Neuronal stem cell (in vitro differentiated cells): ENCODE measurements at regions not wholly inside any gene's neighbourhood (a gene's known extent, or its start where the extent isn't known, plus 50 kb on each side); places are given as distances from the start of the nearest gene placed in this dataset.
"Not testable (repeated sequence)": the region's sequence is repeated elsewhere in the genome, so short reads cannot be mapped to it uniquely, and the experiment has no call there.

Experiments
- DNase-seq: peaks from one replicate; pipeline ENCODE4 v3.0.0-alpha.2; 2013; ENCODE audit warnings: low spot score
- H2AFZ ChIP-seq: one replicate; pipeline ENCODE4 v1.6.1; 2013; ENCODE audit warnings: mild to moderate bottlenecking, low read length, inconsistent platforms
- H2AK5ac ChIP-seq: 2 replicates; pipeline ENCODE4 v1.6.1; 2013; ENCODE audit warnings: low read depth, mild to moderate bottlenecking, inconsistent platforms, low read length, moderate library complexity, mixed read lengths
- H2BK120ac ChIP-seq: 2 replicates; pipeline ENCODE4 v1.6.1; 2013; ENCODE audit warnings: low read depth, mild to moderate bottlenecking, inconsistent platforms, low read length, moderate library complexity, mixed read lengths
- H2BK12ac ChIP-seq: one replicate; pipeline ENCODE4 v1.6.1; 2013; ENCODE audit warnings: low read length, inconsistent platforms
- H2BK15ac ChIP-seq: 2 replicates; pipeline ENCODE4 v1.6.1; 2013; ENCODE audit warnings: mild to moderate bottlenecking, low read length, inconsistent platforms, mixed read lengths
- H2BK5ac ChIP-seq: one replicate; pipeline ENCODE4 v1.6.1; 2013; ENCODE audit warnings: inconsistent platforms, mild to moderate bottlenecking, low read length, moderate library complexity
- H3K14ac ChIP-seq: one replicate; pipeline ENCODE4 v1.6.1; 2013; ENCODE audit warnings: low read length, inconsistent platforms
- H3K18ac ChIP-seq: 2 replicates; pipeline ENCODE4 v1.6.1; 2013; ENCODE audit warnings: low read length, inconsistent platforms
- H3K23ac ChIP-seq: 2 replicates; pipeline ENCODE4 v1.6.1; 2013; ENCODE audit warnings: low read depth, mild to moderate bottlenecking, mixed read lengths, low read length, inconsistent platforms; ENCODE audit not compliant: poor library complexity
- H3K27ac ChIP-seq: replicated peaks from 3 replicates; pipeline ENCODE4 v1.5.1; 2013; ENCODE audit warnings: low read length, inconsistent platforms
- H3K27me3 ChIP-seq, 3 experiments: 2 replicates each; pipeline ENCODE4 v1.6.1; 2013; ENCODE audit warnings: low read length in 3 of 3, mild to moderate bottlenecking in 2 of 3, inconsistent platforms in 1 of 3, low read depth in 1 of 3, mixed read lengths in 1 of 3, moderate library complexity in 1 of 3; ENCODE audit not compliant: control insufficient read depth in 3 of 3, insufficient read depth in 3 of 3
- H3K36me3 ChIP-seq, 2 donors: replicated peaks in 1 of 2; 2 replicates each; pipeline ENCODE4 v1.6.1; 2013; ENCODE audit warnings: low read length in 2 of 2; ENCODE audit not compliant: control insufficient read depth in 2 of 2, insufficient read depth in 2 of 2
- H3K4ac ChIP-seq: 2 replicates; pipeline ENCODE4 v1.6.1; 2013; ENCODE audit warnings: inconsistent platforms, mild to moderate bottlenecking, low read length, moderate library complexity
- H3K4me1 ChIP-seq, 2 donors: 1 replicate in 1 of 2; 2 replicates in 1 of 2; pipeline ENCODE4 v1.6.1; 2013; ENCODE audit warnings: low read length in 2 of 2, low read depth in 1 of 2; ENCODE audit not compliant: control insufficient read depth in 2 of 2, insufficient read depth in 1 of 2
- H3K4me2 ChIP-seq: one replicate; pipeline ENCODE4 v1.6.1; 2013; ENCODE audit warnings: mild to moderate bottlenecking, low read length, inconsistent platforms; ENCODE audit not compliant: insufficient read depth, poor library complexity, severe bottlenecking
- H3K4me3 ChIP-seq, 2 donors: 2 replicates each; pipeline ENCODE4 v1.5.1; 2013; ENCODE audit warnings: low read length in 2 of 2, mild to moderate bottlenecking in 2 of 2, inconsistent platforms in 1 of 2, moderate library complexity in 1 of 2
- H3K79me1 ChIP-seq: one replicate; pipeline ENCODE4 v1.6.1; 2013; ENCODE audit warnings: low read depth, mild to moderate bottlenecking, inconsistent platforms, low read length, moderate library complexity
- H3K9ac ChIP-seq: one replicate; pipeline ENCODE4 v1.6.1; 2013; ENCODE audit warnings: mild to moderate bottlenecking, low read depth, low read length, inconsistent platforms; ENCODE audit not compliant: poor library complexity
- H3K9me3 ChIP-seq, 2 donors: replicated peaks in 1 of 2; 2 replicates each; pipeline versions ENCODE3 to v1.6.1; 2013; ENCODE audit warnings: low read length in 2 of 2, mild to moderate bottlenecking in 2 of 2, inconsistent platforms in 1 of 2, low read depth in 1 of 2, mixed read lengths in 1 of 2, moderate library complexity in 1 of 2; ENCODE audit not compliant: control insufficient read depth in 2 of 2, insufficient read depth in 1 of 2
- H4K8ac ChIP-seq: one replicate; pipeline ENCODE4 v1.6.1; 2013; ENCODE audit warnings: low read depth, mild to moderate bottlenecking, inconsistent platforms, low read length, moderate library complexity
- H4K91ac ChIP-seq: one replicate; pipeline ENCODE4 v1.6.1; 2013; ENCODE audit warnings: low read length, low read depth, mild to moderate bottlenecking, inconsistent platforms; ENCODE audit not compliant: poor library complexity
- WGBS, 2 donors: extraction: QIAGEN DNeasy Blood & Tissue Kit; methylation state at CpG; one replicate each; pipeline ENCODE4 v1.1.7; 2013; ENCODE audit warnings: missing lambda C conversion rate in 2 of 2, mixed read lengths in 1 of 2; ENCODE audit not compliant: insufficient read length in 2 of 2, insufficient replicate concordance in 1 of 2; ENCODE audit errors: extremely low coverage in 2 of 2; 5-methylcytosine and 5-hydroxymethylcytosine counted together

DNA sequence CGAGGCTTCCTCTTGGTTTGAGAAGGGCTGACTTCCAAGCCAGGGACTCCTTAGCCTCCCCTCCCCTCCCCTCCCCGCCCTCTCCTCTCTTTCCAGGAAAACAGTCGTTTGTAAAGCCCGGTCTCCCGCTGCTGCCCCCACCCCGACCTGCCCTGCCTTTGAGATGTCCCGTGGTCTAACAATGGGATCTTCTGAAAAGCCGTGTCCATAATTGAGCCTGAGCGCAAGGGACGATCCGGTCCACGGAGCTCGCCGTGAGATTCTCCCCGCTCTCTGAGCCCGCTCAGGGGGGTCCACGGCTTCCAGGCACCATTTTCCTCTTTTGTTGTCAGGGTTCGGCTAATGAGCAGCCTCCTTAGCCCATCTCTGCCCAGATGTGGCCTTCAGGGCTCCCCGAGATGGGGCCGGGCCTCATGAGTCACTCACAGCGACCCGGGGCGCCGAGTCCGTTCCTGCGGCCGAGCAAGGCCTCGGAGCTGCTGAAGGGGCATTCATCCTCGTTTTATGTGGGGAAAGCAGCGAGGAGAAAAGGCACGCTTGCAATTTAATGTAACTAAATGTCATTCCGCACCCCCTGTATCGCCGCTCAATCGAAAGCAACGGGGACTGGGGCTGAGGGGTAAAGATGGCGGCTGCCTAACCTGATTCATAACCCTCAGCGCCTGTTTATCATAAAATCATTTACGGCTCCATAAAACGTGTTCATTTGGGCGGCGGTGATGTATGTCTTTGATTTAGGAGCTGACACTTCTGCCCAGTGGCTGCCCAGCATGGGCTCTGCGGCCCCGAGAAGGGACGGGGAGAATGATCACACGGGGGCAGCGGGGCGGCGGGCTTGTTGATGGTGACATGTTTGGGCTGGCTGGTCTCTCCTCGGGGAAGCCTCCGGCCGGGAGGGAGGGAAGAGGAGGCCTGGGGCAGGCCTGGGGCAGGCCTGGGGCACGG lies 232.6 kb upstream of the C1orf174 start:
- Histone ChIP-seq H3K4me3 (no peak overlapping the region), H2BK12ac (peak overlapping the region; percentile 43), H2AK5ac (peak overlapping the region; percentile 72), H3K9ac (no peak overlapping the region), H2AFZ (peak overlapping the region; percentile 66), H4K91ac (no peak overlapping the region), H3K23ac (no peak overlapping the region), H3K9me3 (peaks cover 0 to 3% of the 10 kb centered on the region in 2 donors), H4K8ac (no peak overlapping the region), H2BK15ac (peak overlapping the region; percentile 61), H3K4ac (no peak overlapping the region), H3K18ac (peak overlapping the region; percentile 79), H3K14ac (no peak overlapping the region), H3K4me1 (peaks cover 0 to 5% of the 10 kb centered on the region in 2 donors), H3K27me3 (peaks cover 0 to 12% (median 0%) of the 10 kb centered on the region in 3 experiments), H3K36me3 (no peaks in the 10 kb centered on the region), H3K4me2 (no peak overlapping the region), H3K79me1 (no peaks in the 10 kb centered on the region), H2BK120ac (peak overlapping the region; percentile 13), H3K27ac (no peak overlapping the region), H2BK5ac (no peak overlapping the region)
- WGBS, 2 donors = no CpG with 5 or more reads among the region's 53 CpGs
- DNase-seq = no peak

DNA sequence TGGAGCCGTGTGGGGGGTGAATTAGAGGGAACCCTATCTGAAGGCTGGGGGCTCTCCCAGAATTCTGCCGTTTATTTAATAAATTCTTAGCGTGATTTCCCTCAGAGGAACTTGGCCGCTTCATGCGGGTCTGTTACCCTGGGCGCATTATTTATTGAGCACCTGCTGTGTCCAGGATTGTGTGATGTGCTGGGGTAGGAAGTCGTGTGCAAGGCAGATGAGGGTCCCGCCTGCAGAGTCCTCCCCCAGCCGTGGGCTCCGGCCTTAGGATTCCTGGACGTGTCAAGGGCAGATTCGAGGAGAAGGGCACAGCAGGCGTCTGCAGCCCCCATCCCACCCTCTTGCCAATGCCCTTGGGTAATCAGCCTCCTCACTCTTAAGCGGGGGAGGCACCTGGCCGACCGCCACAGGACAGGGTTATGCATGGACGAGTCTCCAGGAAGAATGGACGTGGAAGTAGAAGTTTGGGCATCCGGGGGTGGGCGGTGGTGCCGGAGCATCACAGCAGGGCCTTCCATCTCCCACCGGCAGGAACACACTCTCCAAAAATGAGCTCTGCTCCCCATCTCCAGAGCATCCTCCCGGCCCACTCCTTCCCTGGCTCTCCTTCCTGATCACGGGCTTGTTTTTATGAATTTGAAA lies 233.3 kb upstream of the C1orf174 start:
- WGBS, 2 donors = no CpG with 5 or more reads among the region's 24 CpGs
- no peak overlapping the region for H3K9ac ChIP-seq
- H3K27me3 ChIP-seq = peaks cover 0 to 12% (median 0%) of the 10 kb centered on the region in 3 experiments
- no peak overlapping the region for H2BK15ac ChIP-seq
- H2AK5ac ChIP-seq = peak overlapping the region; percentile 72
- no peak overlapping the region for H2BK12ac ChIP-seq
- no peak overlapping the region for H3K4ac ChIP-seq
- no peak for DNase-seq
- H3K4me3 ChIP-seq = no peak overlapping the region
- H3K14ac ChIP-seq = no peak overlapping the region
- H3K9me3 ChIP-seq = peaks cover 0 to 3% of the 10 kb centered on the region in 2 donors
- no peak overlapping the region for H4K91ac ChIP-seq
- no peak overlapping the region for H3K23ac ChIP-seq
- H4K8ac ChIP-seq = no peak overlapping the region
- H3K4me1 ChIP-seq = peaks cover 0 to 9% of the 10 kb centered on the region in 2 donors
- no peaks in the 10 kb centered on the region for H3K79me1 ChIP-seq
- no peak overlapping the region for H2BK5ac ChIP-seq
- H3K36me3 ChIP-seq = no peaks in the 10 kb centered on the region
- H2AFZ ChIP-seq = no peak overlapping the region
- peak overlapping the region; percentile 13 for H2BK120ac ChIP-seq
- H3K18ac ChIP-seq = no peak overlapping the region
- no peak overlapping the region for H3K27ac ChIP-seq
- H3K4me2 ChIP-seq = no peak overlapping the region

DNA sequence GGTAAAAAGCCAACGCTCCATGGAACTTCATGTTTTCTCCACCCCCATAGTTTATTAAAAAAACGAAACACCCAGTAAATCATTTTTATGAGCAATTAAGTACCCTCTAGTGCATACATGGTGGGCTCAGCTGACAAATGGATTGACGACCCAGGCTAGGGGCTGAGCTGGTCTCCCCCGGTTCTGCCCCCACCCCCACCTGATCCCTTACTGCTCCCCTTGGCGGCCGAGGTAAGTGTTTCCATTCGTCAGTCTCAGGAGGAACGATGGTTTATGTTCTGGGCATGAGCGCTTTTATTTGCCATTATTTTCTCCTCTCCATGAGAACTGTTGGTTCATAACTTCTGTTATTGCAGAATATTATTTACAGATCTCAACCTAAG lies 233.9 kb upstream of the C1orf174 start:
- peaks cover 0 to 12% (median 0%) of the 10 kb centered on the region in 3 experiments for H3K27me3 ChIP-seq
- no peak overlapping the region for H2BK5ac ChIP-seq
- H3K9ac ChIP-seq = no peak overlapping the region
- H2AK5ac ChIP-seq = no peak overlapping the region
- H3K18ac ChIP-seq = no peak overlapping the region
- H3K27ac ChIP-seq = no peak overlapping the region
- H2BK12ac ChIP-seq = no peak overlapping the region
- H3K36me3 ChIP-seq = no peaks in the 10 kb centered on the region
- H3K9me3 ChIP-seq = peaks cover 0 to 3% of the 10 kb centered on the region in 2 donors
- WGBS, 2 donors = no CpG with 5 or more reads among the region's 9 CpGs
- H3K14ac ChIP-seq = no peak overlapping the region
- no peak for DNase-seq
- H3K4me3 ChIP-seq = no peak overlapping the region
- H4K91ac ChIP-seq = no peak overlapping the region
- H3K4ac ChIP-seq = no peak overlapping the region
- peaks cover 0 to 9% of the 10 kb centered on the region in 2 donors for H3K4me1 ChIP-seq
- no peak overlapping the region for H4K8ac ChIP-seq
- no peak overlapping the region for H2BK15ac ChIP-seq
- H2BK120ac ChIP-seq = no peak overlapping the region
- no peak overlapping the region for H3K23ac ChIP-seq
- H2AFZ ChIP-seq = no peak overlapping the region
- no peaks in the 10 kb centered on the region for H3K79me1 ChIP-seq
- no peak overlapping the region for H3K4me2 ChIP-seq

DNA sequence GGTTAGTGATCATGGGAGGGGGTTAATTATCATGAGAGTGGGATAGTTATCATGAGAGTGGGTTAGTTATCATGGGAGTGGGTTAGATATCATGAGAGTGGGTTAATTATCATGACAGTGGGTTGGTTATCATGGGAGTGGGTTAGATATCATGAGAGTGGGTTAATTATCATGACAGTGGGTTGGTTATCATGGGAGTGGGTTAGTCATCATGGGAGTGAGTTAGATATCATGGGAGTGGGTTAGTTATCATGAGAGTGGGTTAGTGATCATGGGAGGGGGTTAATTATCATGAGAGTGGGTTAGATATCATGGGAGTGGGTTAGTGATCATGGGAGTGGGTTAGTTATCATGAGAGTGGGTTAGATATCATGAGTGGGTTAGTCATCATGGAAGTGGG lies 235.8 kb upstream of the C1orf174 start:
- not testable (repeated sequence) for H3K4me1 ChIP-seq

More for the DNA sequence above, 235.8 kb upstream of the C1orf174 start:
- not testable (repeated sequence) for H2AK5ac ChIP-seq, DNase-seq, H2BK15ac ChIP-seq, H3K36me3 ChIP-seq, H3K23ac ChIP-seq, H4K8ac ChIP-seq, H2BK12ac ChIP-seq, H3K79me1 ChIP-seq, H4K91ac ChIP-seq, H3K18ac ChIP-seq, H2BK5ac ChIP-seq, H3K9ac ChIP-seq, H3K27ac ChIP-seq, H2BK120ac ChIP-seq, H3K4ac ChIP-seq, H3K9me3 ChIP-seq, H2AFZ ChIP-seq, H3K4me3 ChIP-seq, H3K4me2 ChIP-seq, H3K14ac ChIP-seq
- peaks cover 0 to 12% (median 0%) of the 10 kb centered on the region in 3 experiments for H3K27me3 ChIP-seq
